ENCODE measurements at regions not wholly inside any gene's neighbourhood (a gene's known extent, or its start where the extent isn't known, plus 50 kb on each side); places are given as distances from the start of the nearest gene placed in this dataset.

GRCh38 chr18:27240383-27240782, 55.3 kb upstream of the CHST9 start:
- TF ChIP-seq MAFK (IDR thresholded peaks at IDR 0.05; ENCODE audit: low read depth, low read length) = no peak
- TF ChIP-seq RFX5 (IDR thresholded peaks at IDR 0.05; ENCODE audit: low read depth, low read length) = no peak
- no peak for TF ChIP-seq CTCF (conservative IDR thresholded peaks at IDR 0.05; ENCODE audit: low read depth, low read length)
- TF ChIP-seq SMC3 (IDR thresholded peaks at IDR 0.05; ENCODE audit: low read depth, low read length) = no peak
- no peak for TF ChIP-seq RCOR1 (IDR thresholded peaks at IDR 0.05; ENCODE audit: insufficient replicate concordance, low read length)
- TF ChIP-seq MXI1 (IDR thresholded peaks at IDR 0.05; ENCODE audit: borderline replicate concordance, low read depth, low read length) = no peak
- TF ChIP-seq POLR2A (IDR thresholded peaks at IDR 0.05; ENCODE audit: low read depth, low read length) = no peak
- TF ChIP-seq CEBPB (IDR thresholded peaks at IDR 0.05; ENCODE audit: low read depth, low read length) = no peak
- no peak for TF ChIP-seq USF2 (IDR thresholded peaks at IDR 0.05; ENCODE audit: low read depth, low read length)
